Esophagus muscularis mucosa (tissue), 4 donors: ENCODE measurements at regions not wholly inside any gene's neighbourhood (a gene's known extent, or its start where the extent isn't known, plus 50 kb on each side); places are given as distances from the start of the nearest gene placed in this dataset.

ENCODE experiments used
- DNase-seq: peaks from one replicate; pipeline ENCODE4 v3.0.0-alpha.2; 2017; ENCODE audit errors: extremely low spot score
- H3K27ac ChIP-seq, 4 donors: fragments of 200-600 bp; sonication (generic); replicated peaks in 1 of 4; 1 replicate in 3 of 4; 2 replicates in 1 of 4; pipeline ENCODE4 v1.5.1; 2016 to 2019; ENCODE audit warnings: mild to moderate bottlenecking in 1 of 4
- H3K27me3 ChIP-seq, 4 donors: fragments of 200-600 bp; sonication (generic); one replicate each; pipeline versions ENCODE4 v1.5.1 to v1.6.0; 2016 to 2019
- H3K36me3 ChIP-seq, 4 donors: fragments of 200-600 bp; sonication (generic); one replicate each; pipeline ENCODE4 v1.5.1; 2016 to 2019
- H3K4me1 ChIP-seq, 4 donors: fragments of 200-600 bp; sonication (generic); one replicate each; pipeline ENCODE4 v1.5.1; 2016 to 2019
- H3K4me3 ChIP-seq, 4 donors: fragments of 200-600 bp; sonication (generic); 1 replicate in 2 of 4; 2 replicates in 2 of 4; pipeline ENCODE4 v1.5.1; 2016 to 2019; ENCODE audit warnings: mild to moderate bottlenecking in 4 of 4, moderate library complexity in 1 of 4
- H3K9me3 ChIP-seq, 4 donors: fragments of 200-600 bp; sonication (generic); 1 replicate in 3 of 4; 2 replicates in 1 of 4; pipeline ENCODE4 v1.5.1; 2016 to 2019
- CTCF ChIP-seq, 3 experiments: fragments of 200-600 bp in 2 of 3; fragments of 450-650 bp in 1 of 3; sonication (generic) in 2 of 3; IDR thresholded peaks; one replicate each; pipeline ENCODE4 v1.5.1; 2017 to 2019; ENCODE audit warnings: antibody characterized with exemption in 3 of 3, mild to moderate bottlenecking in 2 of 3, moderate library complexity in 1 of 3
- EP300 ChIP-seq: sonication (generic); formaldehyde crosslinking; IDR thresholded peaks from one replicate; pipeline ENCODE4 v1.6.1; 2017; ENCODE audit warnings: antibody characterized with exemption
- POLR2A ChIP-seq: fragments of 450-650 bp; IDR thresholded peaks from one replicate; pipeline ENCODE4 v1.6.1; 2017; ENCODE audit warnings: antibody characterized with exemption, moderate library complexity, mild to moderate bottlenecking, low read depth
- POLR2AphosphoS5 ChIP-seq, 2 donors: sonication (generic); formaldehyde crosslinking; IDR thresholded peaks; one replicate each; pipeline ENCODE4 v1.6.1; 2017; ENCODE audit warnings: antibody characterized with exemption in 2 of 2
- WGBS: methylation state at CpG from one replicate; pipeline ENCODE4 v1.1.5; 2018; 5-methylcytosine and 5-hydroxymethylcytosine counted together
- intact Hi-C: fragments of 100-400 bp; cut with DNase I; formaldehyde crosslinking; loops from one replicate; pipeline ENCODE4 v1.15.1; 2023

- Histone ChIP-seq H3K9me3 (no peaks in the 10 kb centered on the region), H3K27me3 (peaks cover 0 to 2% (median 0%) of the 10 kb centered on the region in 4 donors), H3K27ac (no peak overlapping the region), H3K36me3 (no peaks in the 10 kb centered on the region), H3K4me3 (no peak overlapping the region), H3K4me1 (peaks cover 4 to 37% (median 30%) of the 10 kb centered on the region in 4 donors)
- TF ChIP-seq CTCF (IDR thresholded peaks at IDR 0.05) (no peak), POLR2AphosphoS5 (IDR thresholded peaks at IDR 0.05) (no peak), POLR2A (no peak), EP300 (no peak)
- intact Hi-C loops, result loop anchor here (10.0 kb wide), 2 partner anchors 257 to 887 kb away; no protein-coding TSS in a partner anchor
- no peak for DNase-seq
- 53% methylated on average over 5 of the region's 5 CpGs for WGBS
Measured at GRCh38 chrX:45517090-45517973, 316.7 kb upstream of the DIPK2B start.

- TF ChIP-seq EP300 (no peak), POLR2AphosphoS5 (IDR thresholded peaks at IDR 0.05) (peak; percentile 56 to 80), CTCF (IDR thresholded peaks at IDR 0.05) (peak; percentile 44 to 50 (median 47))
- no peak overlapping the region for H3K4me3 ChIP-seq
- DNase-seq, result no peak
- peaks cover 0 to 2% (median 0%) of the 10 kb centered on the region in 4 donors for H3K27me3 ChIP-seq
- no peaks in the 10 kb centered on the region for H3K36me3 ChIP-seq
- peak overlapping the region; percentile 45 to 64 (median 64) for H3K27ac ChIP-seq
- H3K9me3 ChIP-seq, result no peaks in the 10 kb centered on the region
- peaks cover 4 to 45% (median 33%) of the 10 kb centered on the region in 4 donors for H3K4me1 ChIP-seq
- 53% methylated on average over 12 of the region's 12 CpGs for WGBS
- intact Hi-C loops, result loop anchor here (10.0 kb wide), 2 partner anchors 259 to 889 kb away; no protein-coding TSS in a partner anchor
Measured at GRCh38 chrX:45515262-45516215, 314.9 kb upstream of the DIPK2B start.

GRCh38 chrX:45513042-45513441 lies 312.4 kb upstream of the DIPK2B start:
- no peak for DNase-seq
- no peak overlapping the region for H3K27ac ChIP-seq
- TF ChIP-seq CTCF (IDR thresholded peaks at IDR 0.05) (no peak), POLR2AphosphoS5 (IDR thresholded peaks at IDR 0.05) (no peak), EP300 (no peak), POLR2A (no peak)
- no peak overlapping the region for H3K4me3 ChIP-seq
- H3K9me3 ChIP-seq, result no peaks in the 10 kb centered on the region
- H3K27me3 ChIP-seq, result no peaks in the 10 kb centered on the region
- peaks cover 10 to 56% (median 42%) of the 10 kb centered on the region in 4 donors for H3K4me1 ChIP-seq
- intact Hi-C loops, result loop anchor here (5.0 to 10.0 kb wide), 3 partner anchors 191 to 892 kb away; no protein-coding TSS in a partner anchor
- WGBS, result 62% methylated on average over 3 of the region's 3 CpGs
- no peaks in the 10 kb centered on the region for H3K36me3 ChIP-seq

GRCh38 chrX:45508454-45508853 lies 307.8 kb upstream of the DIPK2B start:
- 58% methylated on average over 2 of the region's 2 CpGs for WGBS
- peak overlapping the region; percentile 68 to 77 (median 73) for H3K27ac ChIP-seq
- H3K9me3 ChIP-seq, result no peaks in the 10 kb centered on the region
- H3K36me3 ChIP-seq, result no peaks in the 10 kb centered on the region
- DNase-seq, result no peak
- no peak overlapping the region for H3K4me3 ChIP-seq
- no peak for TF ChIP-seq EP300
- intact Hi-C loops, result loop anchor here (10.0 kb wide), 1 partner anchor 634 kb away; the partner anchor contains the start of gene KDM6A
- H3K4me1 ChIP-seq, result peaks cover 24 to 51% (median 36%) of the 10 kb centered on the region in 4 donors
- no peaks in the 10 kb centered on the region for H3K27me3 ChIP-seq
